HG03108 (cell line): ENCODE measurements at regions not wholly inside any gene's neighbourhood (a gene's known extent, or its start where the extent isn't known, plus 50 kb on each side); places are given as distances from the start of the nearest gene placed in this dataset.

Source experiments
- ATAC-seq: cut with Tn5 transposase; IDR thresholded peaks from one replicate; pipeline ENCODE4 v1.9.1; 2021; ENCODE audit warnings: moderate library complexity; ENCODE audit not compliant: unreplicated experiment

GRCh38 chr6:54710456-54710855 lies 136.1 kb upstream of the FAM83B start:
- ATAC-seq: no peak

- no peak for ATAC-seq
These were observed 130.6 kb upstream of the FAM83B start for GRCh38 chr6:54716010-54716409.

- ATAC-seq: no peak
These were observed 129.7 kb upstream of the FAM83B start for GRCh38 chr6:54716877-54717276.

- peak; percentile 89 for ATAC-seq
These were observed 128.6 kb upstream of the FAM83B start for GRCh38 chr6:54717849-54718455.

- ATAC-seq: no peak
These were observed 128.0 kb upstream of the FAM83B start for GRCh38 chr6:54718541-54719023.

- ATAC-seq: no peak
These were observed 127.4 kb upstream of the FAM83B start for GRCh38 chr6:54719131-54719530.

GRCh38 chr6:54719633-54720032 lies 126.9 kb upstream of the FAM83B start:
- no peak for ATAC-seq

- no peak for ATAC-seq
These were observed 124.2 kb upstream of the FAM83B start for GRCh38 chr6:54722328-54722727.

- ATAC-seq: no peak
These were observed 116.9 kb upstream of the FAM83B start for GRCh38 chr6:54729716-54730115.

GRCh38 chr6:54730767-54731630 lies 115.6 kb upstream of the FAM83B start:
- ATAC-seq: no peak

GRCh38 chr6:54737247-54737646 lies 109.3 kb upstream of the FAM83B start:
- ATAC-seq: no peak

GRCh38 chr6:54747955-54748354 lies 98.6 kb upstream of the FAM83B start:
- no peak for ATAC-seq

GRCh38 chr6:54754406-54754805 lies 92.2 kb upstream of the FAM83B start:
- no peak for ATAC-seq

- ATAC-seq: no peak
These were observed 88.2 kb upstream of the FAM83B start for GRCh38 chr6:54758340-54758739.

GRCh38 chr6:54768494-54768893 lies 78.1 kb upstream of the FAM83B start:
- ATAC-seq: no peak

GRCh38 chr6:54770328-54770727 lies 76.2 kb upstream of the FAM83B start:
- ATAC-seq: no peak

- ATAC-seq: no peak
These were observed 74.6 kb upstream of the FAM83B start for GRCh38 chr6:54771968-54772367.

GRCh38 chr6:54772610-54773009 lies 74.0 kb upstream of the FAM83B start:
- ATAC-seq: no peak

GRCh38 chr6:54775576-54775975 lies 71.0 kb upstream of the FAM83B start:
- ATAC-seq: no peak

- no peak for ATAC-seq
These were observed 69.7 kb upstream of the FAM83B start for GRCh38 chr6:54776891-54777290.

GRCh38 chr6:54778731-54779130 lies 67.8 kb upstream of the FAM83B start:
- ATAC-seq: no peak

GRCh38 chr6:54784011-54784410 lies 62.6 kb upstream of the FAM83B start:
- ATAC-seq: no peak
